Dendritic cell treated with granulocyte-macrophage colony-stimulating factor and Interleukin-4, amounts not matched to agents 40 ng/mL and 50 ng/mL, for 4 days (primary cell): ENCODE measurements at regions not wholly inside any gene's neighbourhood (a gene's known extent, or its start where the extent isn't known, plus 50 kb on each side); places are given as distances from the start of the nearest gene placed in this dataset.

Experiments used
- H3K27ac Mint-ChIP-seq: one replicate; pipeline ENCODE4 v1.8.0; 2022; ENCODE audit warnings: mild to moderate bottlenecking, mixed read lengths
- H3K27me3 Mint-ChIP-seq: one replicate; pipeline ENCODE4 v1.8.0; 2022; ENCODE audit warnings: mild to moderate bottlenecking, mixed read lengths
- H3K36me3 Mint-ChIP-seq: one replicate; pipeline ENCODE4 v1.8.0; 2022; ENCODE audit warnings: low read depth, mixed read lengths
- H3K4me1 Mint-ChIP-seq: one replicate; pipeline ENCODE4 v1.8.0; 2022; ENCODE audit warnings: low read depth, mixed read lengths
- H3K4me3 Mint-ChIP-seq: one replicate; pipeline ENCODE4 v1.8.0; 2022; ENCODE audit warnings: mild to moderate bottlenecking, moderate library complexity, mixed read lengths
- H3K9me3 Mint-ChIP-seq: one replicate; pipeline ENCODE4 v1.8.0; 2022; ENCODE audit warnings: mixed read lengths
- intact Hi-C: fragments of 100-400 bp; cut with micrococcal nuclease; formaldehyde crosslinking; loops from one replicate; pipeline ENCODE4 v1.15.0; 2022

- intact Hi-C loops = no loop called here
- no peaks in the 10 kb centered on the region for H3K4me1 Mint-ChIP-seq
- no peak overlapping the region for H3K27ac Mint-ChIP-seq
- no peaks in the 10 kb centered on the region for H3K36me3 Mint-ChIP-seq
- H3K9me3 Mint-ChIP-seq = peaks cover 8% of the 10 kb centered on the region
- no peak overlapping the region for H3K4me3 Mint-ChIP-seq
- H3K27me3 Mint-ChIP-seq = no peaks in the 10 kb centered on the region
Observed at GRCh38 chr11:109251230-109251629, 170.8 kb upstream of the C11orf87 start.

GRCh38 chr11:109264128-109264527 lies 157.9 kb upstream of the C11orf87 start:
- H3K4me3 Mint-ChIP-seq = no peak overlapping the region
- H3K4me1 Mint-ChIP-seq = no peaks in the 10 kb centered on the region
- intact Hi-C loops = no loop called here
- no peak overlapping the region for H3K27ac Mint-ChIP-seq
- H3K9me3 Mint-ChIP-seq = peaks cover 23% of the 10 kb centered on the region
- H3K36me3 Mint-ChIP-seq = no peaks in the 10 kb centered on the region
- no peaks in the 10 kb centered on the region for H3K27me3 Mint-ChIP-seq

- H3K27ac Mint-ChIP-seq = no peak overlapping the region
- intact Hi-C loops = no loop called here
Observed at GRCh38 chr11:109267293-109268095, 154.5 kb upstream of the C11orf87 start.

GRCh38 chr11:109275931-109276330 lies 146.1 kb upstream of the C11orf87 start:
- intact Hi-C loops = no loop called here
- no peaks in the 10 kb centered on the region for H3K36me3 Mint-ChIP-seq
- H3K4me1 Mint-ChIP-seq = no peaks in the 10 kb centered on the region
- H3K9me3 Mint-ChIP-seq = peaks cover 61% of the 10 kb centered on the region
- no peak overlapping the region for H3K27ac Mint-ChIP-seq
- no peak overlapping the region for H3K4me3 Mint-ChIP-seq
- H3K27me3 Mint-ChIP-seq = no peaks in the 10 kb centered on the region

More at GRCh38 chr11:109267293-109268095, 154.5 kb upstream of the C11orf87 start:
- no peaks in the 10 kb centered on the region for H3K36me3 Mint-ChIP-seq
- no peak overlapping the region for H3K4me3 Mint-ChIP-seq
- H3K9me3 Mint-ChIP-seq = peaks cover 29% of the 10 kb centered on the region
- no peaks in the 10 kb centered on the region for H3K4me1 Mint-ChIP-seq
- no peaks in the 10 kb centered on the region for H3K27me3 Mint-ChIP-seq

- Mint-ChIP-seq H3K4me1 (no peaks in the 10 kb centered on the region), H3K27me3 (no peaks in the 10 kb centered on the region), H3K4me3 (no peak overlapping the region), H3K9me3 (peaks cover 35% of the 10 kb centered on the region), H3K27ac (no peak overlapping the region), H3K36me3 (no peaks in the 10 kb centered on the region)
- intact Hi-C loops = no loop called here
Observed at GRCh38 chr11:109285465-109285864, 136.5 kb upstream of the C11orf87 start.

- Mint-ChIP-seq H3K4me3 (no peak overlapping the region), H3K36me3 (no peaks in the 10 kb centered on the region), H3K9me3 (peaks cover 26% of the 10 kb centered on the region), H3K27ac (no peak overlapping the region), H3K4me1 (no peaks in the 10 kb centered on the region), H3K27me3 (no peaks in the 10 kb centered on the region)
- intact Hi-C loops = no loop called here
Observed at GRCh38 chr11:109291553-109291952, 130.4 kb upstream of the C11orf87 start.

GRCh38 chr11:109298865-109299264 lies 123.1 kb upstream of the C11orf87 start:
- Mint-ChIP-seq H3K27me3 (no peaks in the 10 kb centered on the region), H3K36me3 (no peaks in the 10 kb centered on the region), H3K4me3 (no peak overlapping the region), H3K4me1 (no peaks in the 10 kb centered on the region), H3K9me3 (peaks cover 9% of the 10 kb centered on the region), H3K27ac (no peak overlapping the region)
- intact Hi-C loops = no loop called here

GRCh38 chr11:109300211-109300610 lies 121.8 kb upstream of the C11orf87 start:
- Mint-ChIP-seq H3K9me3 (peaks cover 9% of the 10 kb centered on the region), H3K4me1 (no peaks in the 10 kb centered on the region), H3K27me3 (no peaks in the 10 kb centered on the region), H3K27ac (no peak overlapping the region), H3K4me3 (no peak overlapping the region), H3K36me3 (no peaks in the 10 kb centered on the region)
- intact Hi-C loops = no loop called here

- Mint-ChIP-seq H3K27me3 (no peaks in the 10 kb centered on the region), H3K9me3 (peaks cover 9% of the 10 kb centered on the region)
- intact Hi-C loops = no loop called here
Observed at GRCh38 chr11:109302591-109303334, 119.2 kb upstream of the C11orf87 start.

GRCh38 chr11:109303342-109303741 lies 118.6 kb upstream of the C11orf87 start:
- Mint-ChIP-seq H3K4me3 (no peak overlapping the region), H3K27ac (no peak overlapping the region), H3K4me1 (no peaks in the 10 kb centered on the region), H3K9me3 (peaks cover 9% of the 10 kb centered on the region), H3K36me3 (no peaks in the 10 kb centered on the region), H3K27me3 (no peaks in the 10 kb centered on the region)
- intact Hi-C loops = no loop called here

More at GRCh38 chr11:109302591-109303334, 119.2 kb upstream of the C11orf87 start:
- Mint-ChIP-seq H3K4me3 (no peak overlapping the region), H3K4me1 (no peaks in the 10 kb centered on the region), H3K36me3 (no peaks in the 10 kb centered on the region), H3K27ac (no peak overlapping the region)

- Mint-ChIP-seq H3K36me3 (no peaks in the 10 kb centered on the region), H3K27me3 (no peaks in the 10 kb centered on the region), H3K9me3 (peaks cover 9% of the 10 kb centered on the region), H3K4me1 (no peaks in the 10 kb centered on the region), H3K4me3 (no peak overlapping the region), H3K27ac (no peak overlapping the region)
- intact Hi-C loops = no loop called here
Observed at GRCh38 chr11:109304159-109304558, 117.8 kb upstream of the C11orf87 start.

- Mint-ChIP-seq H3K27me3 (no peaks in the 10 kb centered on the region), H3K9me3 (peaks cover 3% of the 10 kb centered on the region), H3K36me3 (no peaks in the 10 kb centered on the region), H3K27ac (no peak overlapping the region), H3K4me1 (no peaks in the 10 kb centered on the region), H3K4me3 (no peak overlapping the region)
- intact Hi-C loops = no loop called here
Observed at GRCh38 chr11:109305009-109305408, 117.0 kb upstream of the C11orf87 start.

- Mint-ChIP-seq H3K4me1 (no peaks in the 10 kb centered on the region), H3K9me3 (no peaks in the 10 kb centered on the region), H3K4me3 (no peak overlapping the region), H3K27ac (no peak overlapping the region), H3K36me3 (no peaks in the 10 kb centered on the region), H3K27me3 (no peaks in the 10 kb centered on the region)
- intact Hi-C loops = no loop called here
Observed at GRCh38 chr11:109306322-109306721, 115.7 kb upstream of the C11orf87 start.

GRCh38 chr11:109307366-109307765 lies 114.6 kb upstream of the C11orf87 start:
- intact Hi-C loops = no loop called here

More at GRCh38 chr11:109307366-109307765, 114.6 kb upstream of the C11orf87 start:
- H3K4me1 Mint-ChIP-seq = no peaks in the 10 kb centered on the region
- H3K27me3 Mint-ChIP-seq = no peaks in the 10 kb centered on the region
- H3K9me3 Mint-ChIP-seq = no peaks in the 10 kb centered on the region
- no peaks in the 10 kb centered on the region for H3K36me3 Mint-ChIP-seq
- H3K4me3 Mint-ChIP-seq = no peak overlapping the region
- no peak overlapping the region for H3K27ac Mint-ChIP-seq
